GM06990 (cell line): ENCODE measurements at regions not wholly inside any gene's neighbourhood (a gene's known extent, or its start where the extent isn't known, plus 50 kb on each side); places are given as distances from the start of the nearest gene placed in this dataset.
A peak's percentile ranks its signal among the peaks of the same experiment; 100 is the strongest.

Experiments
- DNase-seq: peaks from one replicate; pipeline ENCODE4 v3.0.0-alpha.2; 2011; ENCODE audit not compliant: insufficient read length; ENCODE audit errors: extremely low read depth
- H3K27me3 ChIP-seq: replicated peaks from 2 replicates; pipeline ENCODE4 v1.6.0; 2011; ENCODE audit warnings: low read length; ENCODE audit not compliant: control insufficient read depth, insufficient read depth
- H3K36me3 ChIP-seq: 2 replicates; pipeline ENCODE4 v1.5.1; 2011; ENCODE audit warnings: low read length; ENCODE audit not compliant: control insufficient read depth, insufficient read depth
- H3K4me3 ChIP-seq: replicated peaks from 2 replicates; pipeline ENCODE4 v1.5.1; 2011; ENCODE audit warnings: low read depth, mild to moderate bottlenecking, control low read depth, low read length
- TF ChIP-seq, protein P1 (sequence below): IDR thresholded peaks from 2 replicates; pipeline ENCODE4 v1.5.1; 2011; ENCODE audit warnings: low read length, control low read depth, mild to moderate bottlenecking, inconsistent platforms; ENCODE audit not compliant: insufficient read depth, poor library complexity, severe bottlenecking

DNA sequence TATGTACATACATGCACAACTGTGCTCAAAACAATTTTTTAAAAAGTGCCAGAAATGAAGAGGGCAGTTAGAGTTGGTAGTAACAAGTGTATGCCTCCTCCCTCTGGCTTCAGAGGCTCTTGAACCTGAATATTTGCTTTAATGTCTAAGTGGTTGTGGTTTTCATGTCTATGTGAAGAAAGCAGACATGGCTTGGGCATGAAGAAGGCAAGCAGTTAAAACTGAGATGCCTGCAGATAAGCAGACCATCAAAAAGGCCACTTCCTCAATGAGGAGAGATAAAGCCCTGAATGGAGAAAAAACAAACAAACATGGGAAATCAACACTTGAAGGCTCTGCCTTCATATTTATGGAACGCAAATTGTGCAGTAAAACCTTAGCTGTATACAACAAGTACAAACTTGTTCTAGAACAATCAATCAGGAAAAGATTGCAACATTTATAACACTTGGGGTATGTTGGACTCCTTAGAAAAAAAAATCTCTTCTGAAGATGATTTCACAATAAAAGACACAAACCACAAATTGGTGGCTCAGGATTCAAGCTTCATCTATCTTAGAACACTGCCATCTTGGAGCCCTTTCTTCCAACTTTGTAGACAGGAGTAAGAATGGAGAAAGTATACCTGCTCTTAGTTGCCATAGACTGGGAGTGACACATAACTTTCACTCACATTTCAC, 52.7 kb upstream of the PLA2G4A start:
- no peak overlapping the region for H3K4me3 ChIP-seq
- no peaks in the 10 kb centered on the region for H3K36me3 ChIP-seq
- TF ChIP-seq, protein P1, sequence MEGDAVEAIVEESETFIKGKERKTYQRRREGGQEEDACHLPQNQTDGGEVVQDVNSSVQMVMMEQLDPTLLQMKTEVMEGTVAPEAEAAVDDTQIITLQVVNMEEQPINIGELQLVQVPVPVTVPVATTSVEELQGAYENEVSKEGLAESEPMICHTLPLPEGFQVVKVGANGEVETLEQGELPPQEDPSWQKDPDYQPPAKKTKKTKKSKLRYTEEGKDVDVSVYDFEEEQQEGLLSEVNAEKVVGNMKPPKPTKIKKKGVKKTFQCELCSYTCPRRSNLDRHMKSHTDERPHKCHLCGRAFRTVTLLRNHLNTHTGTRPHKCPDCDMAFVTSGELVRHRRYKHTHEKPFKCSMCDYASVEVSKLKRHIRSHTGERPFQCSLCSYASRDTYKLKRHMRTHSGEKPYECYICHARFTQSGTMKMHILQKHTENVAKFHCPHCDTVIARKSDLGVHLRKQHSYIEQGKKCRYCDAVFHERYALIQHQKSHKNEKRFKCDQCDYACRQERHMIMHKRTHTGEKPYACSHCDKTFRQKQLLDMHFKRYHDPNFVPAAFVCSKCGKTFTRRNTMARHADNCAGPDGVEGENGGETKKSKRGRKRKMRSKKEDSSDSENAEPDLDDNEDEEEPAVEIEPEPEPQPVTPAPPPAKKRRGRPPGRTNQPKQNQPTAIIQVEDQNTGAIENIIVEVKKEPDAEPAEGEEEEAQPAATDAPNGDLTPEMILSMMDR = no peak
- DNase-seq = no peak
- H3K27me3 ChIP-seq = no peaks in the 10 kb centered on the region

DNA sequence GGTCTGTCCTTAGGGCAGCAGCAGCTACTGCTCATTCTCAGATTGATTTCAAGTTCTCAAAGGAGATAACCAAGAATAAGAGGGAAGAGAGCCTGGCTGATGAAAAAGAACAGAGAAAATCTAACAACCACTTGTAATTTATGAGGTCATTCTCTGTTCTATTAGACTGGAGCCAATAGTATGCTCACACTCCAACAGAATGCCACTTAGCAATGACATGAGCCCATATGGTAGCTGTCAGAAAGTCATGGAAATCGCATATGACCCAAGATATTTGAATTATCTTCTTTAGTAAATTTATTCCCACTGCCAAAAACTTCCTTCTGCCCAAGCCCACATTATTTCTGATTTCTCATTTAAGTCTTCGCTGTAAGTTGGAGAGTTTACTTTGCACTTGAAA, 53.7 kb upstream of the PLA2G4A start:
- H3K27me3 ChIP-seq = no peaks in the 10 kb centered on the region
- no peak overlapping the region for H3K4me3 ChIP-seq
- no peak for DNase-seq
- no peaks in the 10 kb centered on the region for H3K36me3 ChIP-seq
- TF ChIP-seq, protein P1 = no peak

DNA sequence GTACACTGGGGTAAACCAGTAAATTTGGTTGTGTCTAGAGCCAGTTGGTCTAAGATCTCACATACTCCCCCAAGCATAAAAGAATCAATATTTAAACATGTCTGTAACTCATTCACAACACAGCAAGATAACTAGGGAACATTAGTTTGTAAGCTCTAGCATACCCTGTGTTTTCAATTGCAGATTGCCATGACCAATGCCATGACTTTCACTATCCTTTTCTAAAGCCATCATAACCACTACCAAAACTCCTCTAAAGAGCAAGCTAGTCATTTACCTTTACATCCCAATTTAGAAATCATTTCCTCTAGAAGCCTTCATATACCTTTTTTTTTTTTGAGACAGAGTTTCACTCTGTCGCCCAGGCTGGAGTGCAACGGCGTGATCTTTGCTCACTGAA, 56.5 kb upstream of the PLA2G4A start:
- Histone ChIP-seq H3K27me3 (no peaks in the 10 kb centered on the region), H3K4me3 (no peak overlapping the region), H3K36me3 (no peaks in the 10 kb centered on the region)
- TF ChIP-seq, protein P1 = no peak
- peak; percentile 44 for DNase-seq

DNA sequence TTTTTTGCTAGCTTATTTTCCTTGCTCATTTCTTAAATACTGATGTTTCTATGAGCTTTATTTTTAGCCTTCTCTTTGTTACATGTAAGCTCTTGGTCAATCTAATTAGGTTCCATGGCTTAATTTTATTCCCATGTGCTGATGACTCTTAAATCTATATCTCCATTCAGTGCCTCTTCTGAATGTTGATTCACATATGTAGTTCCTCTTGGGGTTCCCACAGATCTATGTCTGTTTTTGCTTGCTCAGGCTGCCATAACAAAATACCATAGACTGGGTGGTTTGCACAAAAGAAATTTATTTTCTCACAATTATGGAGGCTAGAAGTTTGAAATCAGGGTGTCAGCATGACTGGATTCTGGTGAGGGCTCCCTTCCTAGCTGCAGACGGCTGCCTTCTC, 58.3 kb upstream of the PLA2G4A start:
- Histone ChIP-seq H3K27me3 (no peaks in the 10 kb centered on the region), H3K36me3 (no peaks in the 10 kb centered on the region), H3K4me3 (no peak overlapping the region)
- no peak for DNase-seq
- TF ChIP-seq, protein P1 = no peak

DNA sequence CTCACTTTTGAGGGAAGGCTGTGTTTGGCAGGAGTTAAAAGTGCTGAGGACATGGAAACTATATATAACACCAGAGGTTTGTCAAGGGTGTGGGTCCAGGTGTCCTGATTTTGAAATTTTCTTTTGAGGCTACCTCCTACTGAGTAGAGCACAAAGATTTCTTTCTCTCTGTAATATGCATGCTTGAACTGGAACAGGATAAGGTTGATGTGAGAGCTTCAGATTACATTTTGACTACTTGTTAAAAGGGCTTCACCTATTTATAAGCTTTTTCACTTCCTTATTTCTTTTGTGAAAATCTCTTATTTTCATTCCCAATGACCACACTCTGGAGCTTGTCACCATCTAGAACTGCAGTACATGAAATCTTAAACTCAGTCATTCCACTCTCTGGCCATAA, 59.8 kb upstream of the PLA2G4A start:
- Histone ChIP-seq H3K4me3 (no peak overlapping the region), H3K36me3 (no peaks in the 10 kb centered on the region), H3K27me3 (no peaks in the 10 kb centered on the region)
- DNase-seq = peak; percentile 80
- TF ChIP-seq, protein P1 = no peak

DNA sequence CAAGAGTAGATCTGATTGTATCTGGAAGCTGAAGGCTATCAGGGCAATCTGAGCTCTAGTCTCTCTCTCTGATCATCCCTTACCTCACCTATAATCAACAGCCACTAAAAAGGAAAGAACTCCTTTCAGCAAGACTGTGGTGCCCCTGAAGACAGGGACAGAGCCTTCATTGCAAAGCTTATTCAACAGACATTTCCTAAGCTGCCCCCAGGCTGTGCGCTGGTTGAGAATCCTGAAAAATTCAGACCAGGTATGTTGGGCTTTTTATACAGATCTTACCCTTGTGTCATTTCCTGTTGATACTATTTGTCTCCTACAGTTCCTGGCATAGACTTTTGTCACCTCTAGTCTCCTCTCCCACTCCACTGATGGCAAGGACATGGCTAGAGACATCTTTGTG, 63.3 kb upstream of the PLA2G4A start:
- DNase-seq = no peak
- Histone ChIP-seq H3K36me3 (no peaks in the 10 kb centered on the region), H3K4me3 (no peak overlapping the region), H3K27me3 (no peaks in the 10 kb centered on the region)
- TF ChIP-seq, protein P1 = no peak
